OCI-LY7 (cell line): ENCODE measurements at regions not wholly inside any gene's neighbourhood (a gene's known extent, or its start where the extent isn't known, plus 50 kb on each side); places are given as distances from the start of the nearest gene placed in this dataset.

Experiments used
- EZH2phosphoT487 ChIP-seq: fragments of 200-600 bp; sonication (generic); IDR thresholded peaks from 2 replicates; pipeline ENCODE4 v1.6.1; 2018; ENCODE audit warnings: low read depth, borderline replicate concordance, mild to moderate bottlenecking, mixed run types, antibody characterized with exemption, low read length, moderate library complexity, mixed read lengths
- TF ChIP-seq, protein P1 (sequence below): fragments of 200-600 bp; sonication (generic); conservative IDR thresholded peaks from 2 replicates; pipeline ENCODE4 v1.5.1; 2014; ENCODE audit warnings: mild to moderate bottlenecking, antibody characterized with exemption, low read length, moderate library complexity, mixed read lengths

GRCh38 chr12:90770861-90771260 lies 184.1 kb downstream of the CCER1 start:
- TF ChIP-seq, protein P1, sequence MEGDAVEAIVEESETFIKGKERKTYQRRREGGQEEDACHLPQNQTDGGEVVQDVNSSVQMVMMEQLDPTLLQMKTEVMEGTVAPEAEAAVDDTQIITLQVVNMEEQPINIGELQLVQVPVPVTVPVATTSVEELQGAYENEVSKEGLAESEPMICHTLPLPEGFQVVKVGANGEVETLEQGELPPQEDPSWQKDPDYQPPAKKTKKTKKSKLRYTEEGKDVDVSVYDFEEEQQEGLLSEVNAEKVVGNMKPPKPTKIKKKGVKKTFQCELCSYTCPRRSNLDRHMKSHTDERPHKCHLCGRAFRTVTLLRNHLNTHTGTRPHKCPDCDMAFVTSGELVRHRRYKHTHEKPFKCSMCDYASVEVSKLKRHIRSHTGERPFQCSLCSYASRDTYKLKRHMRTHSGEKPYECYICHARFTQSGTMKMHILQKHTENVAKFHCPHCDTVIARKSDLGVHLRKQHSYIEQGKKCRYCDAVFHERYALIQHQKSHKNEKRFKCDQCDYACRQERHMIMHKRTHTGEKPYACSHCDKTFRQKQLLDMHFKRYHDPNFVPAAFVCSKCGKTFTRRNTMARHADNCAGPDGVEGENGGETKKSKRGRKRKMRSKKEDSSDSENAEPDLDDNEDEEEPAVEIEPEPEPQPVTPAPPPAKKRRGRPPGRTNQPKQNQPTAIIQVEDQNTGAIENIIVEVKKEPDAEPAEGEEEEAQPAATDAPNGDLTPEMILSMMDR: no peak
- TF ChIP-seq EZH2phosphoT487: no peak
